22Rv1 (cell line): ENCODE measurements at regions not wholly inside any gene's neighbourhood (a gene's known extent, or its start where the extent isn't known, plus 50 kb on each side); places are given as distances from the start of the nearest gene placed in this dataset.
A peak's percentile ranks its signal among the peaks of the same experiment; 100 is the strongest.

Source experiments
- H3K27ac ChIP-seq: fragments of 450-650 bp; 2 replicates; pipeline ENCODE4 v1.5.1; 2017
- ZFX ChIP-seq: fragments of 450-650 bp; IDR thresholded peaks from 2 replicates; pipeline ENCODE4 v1.6.1; 2017; ENCODE audit warnings: antibody characterized with exemption, borderline replicate concordance
- TF ChIP-seq, protein P1 (sequence below): fragments of 450-650 bp; IDR thresholded peaks from 2 replicates; pipeline ENCODE4 v1.5.1; 2017; ENCODE audit warnings: mild to moderate bottlenecking

- no peak for TF ChIP-seq ZFX
- no peak overlapping the region for H3K27ac ChIP-seq
Measured at GRCh38 chr6:71499667-71500066, 211.1 kb downstream of the OGFRL1 start.

DNA sequence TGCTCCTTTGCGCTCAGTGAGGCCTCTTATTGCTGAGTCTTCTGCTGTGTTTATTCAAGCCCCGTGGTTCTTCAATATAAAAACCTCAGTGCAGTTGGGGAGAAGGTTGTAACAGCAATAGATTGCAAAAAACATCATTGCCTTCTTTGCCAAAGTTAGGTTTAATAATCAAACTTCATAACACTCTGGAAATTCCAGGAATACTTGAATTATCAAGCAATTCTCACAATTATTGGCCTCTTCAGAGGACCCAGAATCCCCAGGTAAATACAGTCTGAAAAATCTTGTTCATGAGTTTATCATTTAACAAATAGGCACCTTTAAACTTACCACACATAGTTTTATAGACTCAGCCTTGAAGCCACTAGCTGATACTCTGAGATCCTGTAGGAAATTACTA lies 213.6 kb downstream of the OGFRL1 start:
- TF ChIP-seq, protein P1, sequence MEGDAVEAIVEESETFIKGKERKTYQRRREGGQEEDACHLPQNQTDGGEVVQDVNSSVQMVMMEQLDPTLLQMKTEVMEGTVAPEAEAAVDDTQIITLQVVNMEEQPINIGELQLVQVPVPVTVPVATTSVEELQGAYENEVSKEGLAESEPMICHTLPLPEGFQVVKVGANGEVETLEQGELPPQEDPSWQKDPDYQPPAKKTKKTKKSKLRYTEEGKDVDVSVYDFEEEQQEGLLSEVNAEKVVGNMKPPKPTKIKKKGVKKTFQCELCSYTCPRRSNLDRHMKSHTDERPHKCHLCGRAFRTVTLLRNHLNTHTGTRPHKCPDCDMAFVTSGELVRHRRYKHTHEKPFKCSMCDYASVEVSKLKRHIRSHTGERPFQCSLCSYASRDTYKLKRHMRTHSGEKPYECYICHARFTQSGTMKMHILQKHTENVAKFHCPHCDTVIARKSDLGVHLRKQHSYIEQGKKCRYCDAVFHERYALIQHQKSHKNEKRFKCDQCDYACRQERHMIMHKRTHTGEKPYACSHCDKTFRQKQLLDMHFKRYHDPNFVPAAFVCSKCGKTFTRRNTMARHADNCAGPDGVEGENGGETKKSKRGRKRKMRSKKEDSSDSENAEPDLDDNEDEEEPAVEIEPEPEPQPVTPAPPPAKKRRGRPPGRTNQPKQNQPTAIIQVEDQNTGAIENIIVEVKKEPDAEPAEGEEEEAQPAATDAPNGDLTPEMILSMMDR = no peak

GRCh38 chr6:71502956-71503355 lies 214.3 kb downstream of the OGFRL1 start:
- H3K27ac ChIP-seq = no peak overlapping the region
- TF ChIP-seq ZFX = no peak
- TF ChIP-seq, protein P1 = no peak

More for the DNA sequence above, 213.6 kb downstream of the OGFRL1 start:
- no peak overlapping the region for H3K27ac ChIP-seq

- TF ChIP-seq, protein P1 = no peak
- TF ChIP-seq ZFX = no peak
- no peak overlapping the region for H3K27ac ChIP-seq
Measured at GRCh38 chr6:71507183-71507582, 218.6 kb downstream of the OGFRL1 start.

GRCh38 chr6:71509191-71510005 lies 220.8 kb downstream of the OGFRL1 start:
- no peak overlapping the region for H3K27ac ChIP-seq
- TF ChIP-seq ZFX = no peak
- TF ChIP-seq, protein P1 = no peak

GRCh38 chr6:71510057-71510713 lies 221.6 kb downstream of the OGFRL1 start:
- no peak overlapping the region for H3K27ac ChIP-seq
- TF ChIP-seq, protein P1 = peak; percentile 53
- no peak for TF ChIP-seq ZFX

DNA sequence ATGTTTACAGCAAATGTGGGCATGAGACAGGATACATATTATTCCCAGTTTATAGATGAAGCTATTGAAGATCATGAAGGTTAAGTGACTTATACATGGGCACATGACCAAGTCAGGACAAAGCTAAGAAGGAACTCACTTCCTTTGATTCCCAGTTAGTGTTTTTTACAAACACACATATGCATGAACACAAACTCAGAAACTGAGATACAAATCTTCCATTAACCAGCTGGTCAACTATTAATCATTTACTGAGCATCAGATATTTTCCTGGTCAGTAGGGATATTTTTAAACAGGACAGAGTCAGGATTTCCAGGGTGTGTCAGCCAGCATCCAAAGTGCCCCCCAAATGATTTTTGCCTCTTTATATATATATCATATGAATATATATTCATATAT lies 222.2 kb downstream of the OGFRL1 start:
- TF ChIP-seq, protein P1 = no peak
- TF ChIP-seq ZFX = no peak
- no peak overlapping the region for H3K27ac ChIP-seq
